Right forelimb (tissue), 1 donor: ENCODE measurements at regions not wholly inside any gene's neighbourhood (a gene's known extent, or its start where the extent isn't known, plus 50 kb on each side); places are given as distances from the start of the nearest gene placed in this dataset.

Source experiments
- DNase-seq: peaks from one replicate; pipeline ENCODE4 v3.0.0-alpha.2; 2018

DNA sequence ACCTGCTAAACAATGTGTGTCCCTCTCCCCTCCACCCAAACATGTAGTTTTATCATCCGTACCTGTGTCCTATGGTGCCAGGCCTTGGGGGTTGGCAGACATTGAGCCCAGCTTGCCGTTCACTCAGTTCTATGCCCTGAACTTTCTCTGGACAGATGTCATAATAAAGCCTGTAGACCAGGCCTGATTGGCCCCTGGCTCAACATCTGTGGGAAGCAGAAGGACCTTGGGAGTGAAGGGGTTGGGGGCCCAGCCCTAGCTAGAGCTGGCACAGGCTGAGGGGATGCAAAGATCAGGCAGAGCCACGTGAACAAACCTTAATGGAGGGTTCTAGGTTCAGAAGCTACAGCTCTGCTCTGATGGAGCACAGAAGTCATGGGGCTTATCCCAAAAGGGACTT, 600.6 kb downstream of the BUD13 start:
- peak; percentile 22 for DNase-seq

DNA sequence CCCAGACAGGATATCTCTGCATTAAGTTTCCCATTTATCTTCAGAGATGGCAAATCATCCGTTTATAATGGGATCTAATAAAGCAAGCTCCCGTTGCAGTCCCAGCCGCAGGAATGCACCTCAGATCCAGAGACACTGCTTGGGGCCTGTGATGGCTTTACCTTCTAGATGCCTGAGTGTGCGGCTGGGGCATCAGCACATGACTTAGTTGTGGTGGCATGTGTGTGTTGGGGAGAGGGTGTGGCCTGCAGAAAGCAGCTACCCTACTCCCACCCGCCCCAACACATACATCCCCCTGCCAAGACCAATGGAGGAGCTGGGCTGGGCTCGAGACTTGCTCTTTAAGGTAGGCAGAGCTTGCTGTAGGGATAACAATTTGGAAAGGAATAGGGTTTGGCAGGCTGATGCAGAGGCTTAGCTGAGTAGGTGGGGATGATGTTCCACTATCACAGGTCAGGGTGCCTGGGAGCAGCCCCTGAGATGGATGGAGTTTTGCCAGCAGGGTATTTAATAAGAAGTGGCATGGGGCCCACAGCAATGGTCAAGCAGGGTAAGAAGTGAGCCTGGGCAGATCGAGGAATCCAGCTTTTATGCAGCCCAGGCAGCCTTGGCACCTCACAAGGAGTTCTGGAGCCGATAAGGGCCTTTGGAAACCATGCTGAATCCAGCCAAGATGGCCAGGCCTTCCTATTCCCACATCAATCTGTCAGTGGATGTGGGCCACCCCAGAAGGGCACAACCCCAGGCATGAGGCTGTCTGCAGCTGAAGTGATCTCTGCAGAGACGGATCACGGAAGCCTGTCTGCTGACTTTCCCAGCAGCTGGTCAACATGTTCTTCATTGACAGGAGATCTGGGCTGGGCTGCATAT, 601.3 kb downstream of the BUD13 start:
- no peak for DNase-seq

DNA sequence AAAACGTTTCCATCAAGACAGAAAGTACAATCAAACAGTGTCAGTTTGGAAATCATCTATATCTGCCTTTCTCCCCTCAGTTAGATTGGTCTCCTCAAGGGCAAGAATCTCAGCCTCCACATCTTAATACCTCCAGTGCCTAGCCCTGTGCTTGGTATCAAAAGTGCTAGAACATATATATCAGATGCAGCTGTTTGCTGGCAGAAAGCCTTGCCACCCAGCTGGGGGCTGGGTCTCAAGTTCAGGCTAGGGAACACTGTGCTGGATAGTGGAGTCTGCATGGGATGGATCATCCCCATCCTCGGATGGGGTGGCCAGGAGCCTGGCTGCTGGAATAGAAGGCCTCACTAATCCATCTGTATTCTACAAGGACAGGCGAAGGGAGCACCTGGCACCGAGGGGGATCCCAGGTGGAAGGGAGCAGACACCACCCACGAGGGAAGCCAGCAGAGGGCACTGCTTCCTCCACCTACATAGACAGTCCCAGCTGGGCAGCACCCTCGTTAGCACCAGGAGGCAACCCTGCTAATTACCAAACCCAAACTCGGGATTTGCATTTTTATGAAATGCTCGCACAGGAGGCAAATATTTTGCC, 602.2 kb downstream of the BUD13 start:
- no peak for DNase-seq

DNA sequence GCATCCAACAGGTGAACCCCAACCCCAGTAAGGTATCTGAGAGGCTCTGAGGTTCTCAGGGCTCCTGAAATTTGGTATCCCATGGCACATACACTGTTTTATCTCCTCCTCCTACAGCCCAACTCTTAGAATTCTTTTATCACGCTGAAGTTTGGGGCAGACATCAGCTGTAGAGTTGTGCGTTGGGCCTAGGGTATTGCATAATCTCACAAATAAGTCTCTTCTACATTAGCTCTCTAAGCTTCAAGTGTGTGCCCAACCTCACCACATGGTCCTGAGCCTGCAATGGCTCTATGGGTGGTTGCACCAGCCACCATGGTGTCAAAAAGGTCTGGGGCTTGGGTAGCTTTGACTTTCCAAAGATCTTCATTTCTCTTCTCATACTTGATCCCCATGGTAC, 603.0 kb downstream of the BUD13 start:
- no peak for DNase-seq

DNA sequence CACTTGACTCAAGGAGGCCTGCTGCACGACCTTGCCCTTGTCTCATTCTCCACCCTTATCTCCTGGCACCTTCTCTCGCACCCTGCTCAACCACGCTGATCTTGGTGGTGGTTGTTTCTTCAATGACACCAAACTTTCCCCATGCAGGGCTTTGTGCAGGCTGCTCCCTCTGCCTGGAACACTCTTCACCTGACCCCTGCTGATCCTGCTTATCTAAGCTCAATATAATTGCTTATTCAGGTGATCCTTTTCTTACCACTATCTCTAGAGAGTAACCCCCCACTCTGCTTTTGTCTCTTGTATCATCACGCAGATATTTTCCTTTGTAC, 604.4 kb downstream of the BUD13 start:
- no peak for DNase-seq

DNA sequence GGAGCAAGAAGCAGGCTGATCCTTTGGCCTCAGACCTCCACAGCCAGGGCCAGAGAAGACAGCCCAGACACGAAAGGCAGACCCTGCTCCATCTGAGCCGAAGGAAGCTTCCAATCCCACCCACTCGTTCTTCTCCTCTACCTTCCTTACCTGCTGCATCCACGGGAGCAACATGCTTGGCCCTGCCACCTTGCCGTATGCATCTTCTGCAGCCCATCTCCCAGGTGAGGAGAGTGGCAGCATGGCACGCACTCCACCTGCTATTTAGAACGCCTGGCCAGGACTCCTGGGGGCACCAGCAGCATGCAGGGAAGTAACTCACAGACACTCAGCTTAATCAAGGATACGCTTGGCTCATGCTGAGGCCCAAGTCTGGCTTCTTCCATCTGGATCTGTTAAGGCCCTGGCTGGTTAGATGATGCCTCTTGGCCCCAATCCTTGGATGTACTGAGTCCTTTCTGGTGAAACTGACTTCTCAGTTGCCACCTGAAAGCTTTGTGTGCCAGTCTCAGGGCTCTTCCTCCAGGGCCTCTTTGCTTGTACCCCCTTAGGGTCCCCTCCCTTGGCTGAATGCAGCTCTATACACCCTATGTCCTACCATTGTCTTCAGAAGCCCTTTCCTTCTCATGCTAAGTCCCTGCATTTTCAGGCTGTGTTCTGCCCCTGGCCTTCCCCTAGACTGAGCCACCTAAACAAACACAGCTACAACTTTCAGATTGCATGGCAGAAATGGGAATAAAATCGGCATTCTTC, 604.9 kb downstream of the BUD13 start:
- DNase-seq, result no peak

DNA sequence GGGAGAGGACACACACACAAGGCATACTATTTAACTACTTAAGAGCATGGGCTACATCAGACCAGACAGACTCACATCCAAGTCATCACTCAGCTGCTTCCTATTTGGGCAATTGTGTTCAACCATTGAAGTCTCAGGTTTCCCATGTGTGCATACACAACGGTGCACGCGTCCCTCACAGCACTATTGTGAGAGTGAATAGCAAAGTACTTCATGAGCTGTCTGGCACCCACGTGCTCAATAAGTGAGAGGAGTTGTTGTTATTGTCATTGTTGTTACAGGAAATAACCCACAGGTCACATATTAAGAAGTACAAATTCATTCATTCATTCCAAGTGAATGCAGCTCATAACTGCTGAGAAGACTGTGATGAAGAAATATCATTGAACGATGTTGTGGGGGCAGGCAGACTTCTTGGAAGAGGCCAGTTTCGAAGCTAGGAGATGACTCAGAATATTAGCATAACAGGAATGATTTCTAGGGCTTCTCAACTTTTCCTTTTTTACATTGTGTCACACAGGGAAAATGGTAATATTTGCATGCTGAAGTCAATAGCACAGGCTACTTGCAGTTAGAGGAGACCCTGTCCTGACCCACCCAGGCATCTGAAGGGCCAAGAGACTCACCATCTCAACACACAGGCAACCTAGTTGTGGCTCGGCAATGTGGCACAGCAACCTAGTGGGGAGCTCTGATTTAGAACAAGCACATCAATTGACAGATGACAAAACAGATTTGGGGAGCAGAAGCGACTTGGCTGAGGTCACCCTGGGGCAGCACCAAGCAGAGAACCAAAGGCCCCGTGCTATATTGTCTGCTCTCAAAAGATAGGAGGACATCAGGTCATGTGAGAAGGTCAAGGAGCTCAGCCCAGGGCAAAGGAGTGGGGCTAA, 606.0 kb downstream of the BUD13 start:
- no peak for DNase-seq

DNA sequence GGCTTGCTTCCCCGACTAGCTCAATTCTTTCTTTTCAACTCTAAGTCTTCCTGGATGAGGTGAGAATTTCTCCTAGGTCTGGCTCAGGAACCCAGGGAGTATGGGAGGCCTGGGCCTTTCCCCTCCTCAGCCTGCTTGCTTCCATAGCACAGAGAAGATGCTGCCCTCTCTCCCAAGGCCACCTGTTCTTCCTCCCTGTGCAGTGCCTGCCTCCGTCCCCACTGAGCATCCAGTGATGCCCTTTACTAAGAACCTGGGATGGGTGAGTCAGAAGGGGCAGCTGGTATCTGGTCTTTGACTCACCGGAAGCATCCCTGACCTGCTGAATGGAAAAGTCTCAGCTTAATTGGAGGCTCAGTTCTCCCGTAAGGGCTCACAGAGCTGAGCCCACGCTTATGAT, 607.9 kb downstream of the BUD13 start:
- no peak for DNase-seq

DNA sequence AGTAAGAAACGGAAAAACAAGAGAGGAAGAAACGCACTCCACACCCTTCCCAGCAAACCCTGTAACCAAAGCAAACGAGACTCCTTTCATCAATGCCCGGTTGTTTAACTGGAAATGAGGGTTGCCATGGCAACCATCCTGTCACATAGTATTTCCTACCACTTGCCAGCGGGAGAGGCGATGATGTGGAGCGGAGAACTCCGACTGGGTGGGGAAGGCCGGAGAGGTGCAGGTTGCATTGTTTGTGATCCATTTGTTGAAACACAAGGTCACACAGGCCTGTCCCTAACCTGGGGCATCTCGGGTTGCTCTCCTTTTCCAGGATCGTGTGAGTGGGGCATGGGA, 609.9 kb downstream of the BUD13 start:
- no peak for DNase-seq

DNA sequence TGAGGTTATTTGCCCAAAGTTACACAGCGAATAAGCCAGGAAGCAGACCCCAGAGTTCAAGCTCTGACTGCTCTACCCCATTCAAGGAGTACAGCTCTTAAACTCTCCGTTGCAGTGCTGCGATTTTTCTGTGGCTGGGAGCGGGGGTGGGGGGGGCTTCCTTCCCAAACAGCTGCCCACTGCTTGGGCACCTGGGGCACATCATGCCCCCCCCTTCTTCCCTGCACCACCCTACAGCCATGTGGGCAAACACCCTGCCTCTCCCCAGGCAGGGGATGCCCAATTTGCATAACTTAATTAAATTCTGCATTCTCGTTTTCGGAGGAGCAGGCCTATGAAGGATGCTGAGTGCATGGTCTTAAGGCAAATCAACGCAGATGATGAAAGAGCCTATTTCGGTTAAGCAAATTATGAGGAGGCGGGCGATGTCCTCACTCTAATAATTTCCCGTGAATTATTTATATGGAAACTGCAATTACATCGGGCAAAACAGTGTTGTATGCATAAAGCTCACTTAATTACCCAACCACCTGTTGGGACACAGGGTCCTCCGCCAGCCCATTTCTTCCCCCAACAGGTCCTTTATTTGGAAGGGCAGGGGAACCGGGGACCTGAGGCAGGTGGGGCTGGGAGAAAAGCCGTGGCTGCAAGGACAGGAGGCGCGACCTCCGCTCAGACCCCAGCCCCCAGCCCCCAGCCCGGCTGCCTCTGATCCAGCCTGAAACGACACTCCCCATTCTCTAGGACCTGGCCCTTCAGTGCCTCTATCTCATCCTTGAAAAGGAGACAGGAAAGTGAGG, 610.5 kb downstream of the BUD13 start:
- no peak for DNase-seq

DNA sequence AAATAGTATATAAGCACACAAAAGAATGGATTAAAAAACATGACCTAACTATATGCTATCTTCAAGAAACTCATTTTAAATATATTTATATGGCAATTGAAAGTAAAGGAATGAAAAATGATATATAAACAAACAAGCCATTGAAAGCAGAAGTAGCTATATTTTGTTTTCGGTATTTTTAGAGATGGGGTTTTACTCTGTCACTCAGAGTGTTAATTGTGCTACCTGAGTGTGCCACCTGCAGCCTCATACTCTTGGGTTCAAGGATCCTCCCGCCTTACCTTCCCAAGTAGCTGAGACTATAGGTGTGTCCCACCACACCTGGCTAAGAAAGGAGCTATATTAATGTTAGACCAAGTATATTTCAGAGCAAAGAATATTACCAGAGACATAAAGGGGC, 624.1 kb downstream of the BUD13 start:
- DNase-seq, result no peak

DNA sequence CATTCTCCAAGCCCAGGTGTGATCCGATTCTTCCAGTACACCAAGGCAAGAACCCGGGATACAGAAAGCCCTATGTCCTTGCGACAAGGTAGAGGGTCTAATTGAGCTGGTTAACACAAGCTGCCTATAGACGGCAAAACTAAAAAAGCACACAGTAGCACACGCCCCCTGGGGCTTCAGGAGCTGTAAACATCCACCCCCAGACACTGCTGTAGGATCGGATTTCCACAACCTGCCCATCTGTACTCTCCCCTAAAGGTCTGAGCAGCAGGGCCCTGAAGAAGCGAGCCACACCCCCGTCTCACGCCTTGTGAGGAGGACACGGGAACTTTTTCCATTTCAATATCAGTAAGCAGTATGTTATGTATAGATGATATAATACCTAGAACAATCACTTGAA, 624.7 kb downstream of the BUD13 start:
- DNase-seq, result no peak

DNA sequence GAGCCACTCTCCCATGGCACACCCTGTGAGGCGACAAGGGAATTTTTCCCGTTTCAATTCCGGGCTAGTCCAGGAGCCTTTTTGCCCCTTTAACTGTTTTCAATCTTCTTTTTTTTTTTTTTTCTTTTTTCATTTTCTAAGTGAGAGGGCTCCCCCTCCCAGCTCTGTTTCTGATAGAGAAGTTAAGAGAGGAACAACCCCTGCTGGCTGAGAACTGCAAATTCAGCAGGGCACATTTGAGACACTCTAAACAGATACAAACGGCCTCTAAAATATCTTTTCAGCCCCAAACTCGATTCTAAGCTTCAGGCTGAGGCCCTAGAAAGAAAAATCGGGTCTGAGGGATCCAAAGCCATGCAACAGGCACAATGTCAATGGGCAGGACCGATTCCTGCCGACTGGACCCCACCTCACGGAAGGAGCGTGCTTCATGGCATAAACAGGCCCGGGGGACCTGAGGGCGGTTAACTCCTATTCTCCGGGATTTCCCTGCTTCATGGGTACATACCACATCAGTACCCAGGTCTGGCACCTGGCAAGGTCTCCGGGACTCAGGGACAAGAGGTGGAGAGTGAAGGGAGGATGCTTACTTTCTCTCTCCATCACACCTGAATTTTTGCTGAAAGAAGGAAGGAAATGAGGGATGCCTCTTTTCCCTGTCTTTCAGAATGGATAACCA, 627.5 kb downstream of the BUD13 start:
- DNase-seq, result no peak

DNA sequence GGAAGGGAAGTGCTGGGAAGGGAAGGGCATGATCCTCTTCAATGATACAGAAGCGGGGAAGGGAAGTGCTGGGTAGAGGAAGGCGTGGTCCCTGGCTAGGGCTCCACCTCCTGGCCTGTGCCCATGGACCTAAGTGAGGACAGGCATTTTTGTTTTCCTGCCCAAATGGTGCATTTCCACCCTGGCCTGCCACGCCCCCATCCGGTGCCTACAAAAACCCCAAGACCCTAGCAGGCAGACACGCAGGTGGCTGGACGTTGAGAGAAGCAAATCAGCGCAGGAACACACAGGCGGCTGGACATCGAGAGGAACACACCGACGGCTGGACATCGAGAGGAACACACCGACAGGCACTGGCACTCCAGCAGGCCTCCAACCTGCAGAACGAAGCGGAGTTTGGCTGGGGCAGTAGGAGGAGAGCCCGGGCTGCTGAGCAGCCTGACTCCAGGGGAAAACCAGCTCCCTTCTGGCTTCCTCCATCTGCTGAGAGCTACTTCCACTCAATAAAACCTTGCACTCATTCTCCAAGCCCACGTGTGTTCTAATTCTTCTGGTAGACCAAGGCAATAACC, 628.3 kb downstream of the BUD13 start:
- no peak for DNase-seq

DNA sequence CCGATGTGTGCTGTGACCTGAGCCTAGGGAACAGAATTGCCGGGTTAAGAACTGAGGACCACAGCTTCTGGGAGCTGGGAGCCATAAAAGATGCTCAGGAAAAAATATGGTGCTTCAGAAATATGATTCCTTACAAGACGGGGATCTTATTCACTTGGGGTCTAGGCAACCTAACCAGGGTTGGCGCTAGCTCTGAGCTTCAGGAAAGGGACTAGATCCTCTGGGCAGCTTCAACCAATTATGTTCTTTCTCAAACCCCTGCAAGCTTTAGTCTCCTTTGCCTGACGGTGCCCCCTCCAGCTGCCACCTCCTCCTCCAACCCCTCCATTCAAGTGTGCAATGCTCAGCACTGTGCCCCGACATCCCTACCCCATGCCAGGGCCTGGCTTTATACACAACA, 634.1 kb upstream of the CADM1 start:
- DNase-seq, result no peak

DNA sequence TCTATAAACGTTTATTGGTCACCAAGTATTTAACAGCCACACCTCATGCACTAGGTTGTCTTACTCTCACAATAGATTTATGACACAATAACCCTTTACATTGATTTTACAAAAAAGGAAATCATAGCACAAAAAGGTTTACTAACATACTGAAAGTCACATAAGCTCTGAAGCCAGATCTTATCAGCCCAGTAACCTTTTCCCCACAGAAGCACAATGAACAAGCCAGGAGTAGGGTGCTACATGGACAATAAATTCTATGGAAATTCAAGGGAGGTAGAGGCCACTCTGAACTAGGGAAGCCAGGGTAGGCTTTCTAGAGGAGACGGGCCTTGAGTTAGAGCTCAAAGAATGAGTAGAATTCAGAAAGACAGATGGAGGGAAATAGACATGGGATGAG, 633.5 kb upstream of the CADM1 start:
- DNase-seq, result no peak

DNA sequence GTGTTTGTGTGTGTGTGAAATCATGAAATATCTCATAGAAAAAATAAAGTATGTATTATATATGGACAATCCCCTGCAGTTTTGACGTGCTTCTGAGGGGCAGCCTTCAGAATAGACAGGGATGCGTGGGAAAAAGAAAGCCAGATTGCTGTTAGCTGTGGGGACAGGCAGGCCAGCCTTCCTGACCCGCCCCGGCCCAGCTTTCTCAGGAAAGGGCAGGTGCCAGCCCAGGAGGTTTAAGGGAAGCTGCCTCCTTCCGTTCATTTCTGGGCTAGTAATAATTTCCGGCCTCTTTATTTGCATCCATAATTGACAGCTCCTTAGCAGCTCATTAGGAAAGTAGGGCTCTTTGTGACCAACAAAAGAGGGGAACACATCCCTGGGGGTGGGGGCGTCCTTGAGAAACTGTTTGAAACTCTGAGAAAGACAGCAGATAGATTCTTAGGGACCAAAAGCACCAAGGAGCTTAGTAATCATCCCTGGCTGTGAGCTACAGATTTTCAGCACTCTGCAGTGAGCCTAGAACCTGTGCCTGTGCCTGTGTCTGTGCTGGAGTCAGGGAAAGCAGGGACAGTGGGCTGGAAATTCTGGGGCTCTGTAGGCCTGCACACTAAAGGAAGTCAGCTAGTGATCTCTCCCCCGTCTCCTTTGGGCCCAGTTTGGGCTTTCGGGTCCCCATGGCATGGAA, 632.9 kb upstream of the CADM1 start:
- no peak for DNase-seq

DNA sequence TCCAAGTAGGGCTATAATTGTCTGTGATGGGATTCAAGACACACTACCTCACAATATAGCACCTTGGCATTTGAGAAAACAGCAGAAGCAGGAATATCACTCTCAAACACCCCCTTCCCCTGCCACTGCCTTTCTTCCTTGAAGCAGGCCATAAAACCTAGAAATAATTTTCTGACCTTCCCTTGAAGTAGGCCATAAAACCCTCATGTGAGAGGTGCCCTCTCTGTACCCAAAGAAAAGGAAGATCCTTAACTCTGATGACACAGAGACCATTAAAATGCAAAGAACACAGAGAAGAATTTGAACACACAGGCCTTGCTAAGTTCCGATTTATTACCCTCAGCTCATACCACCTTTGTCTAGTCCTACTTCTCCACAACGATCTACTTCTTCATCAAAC, 631.7 kb upstream of the CADM1 start:
- no peak for DNase-seq

DNA sequence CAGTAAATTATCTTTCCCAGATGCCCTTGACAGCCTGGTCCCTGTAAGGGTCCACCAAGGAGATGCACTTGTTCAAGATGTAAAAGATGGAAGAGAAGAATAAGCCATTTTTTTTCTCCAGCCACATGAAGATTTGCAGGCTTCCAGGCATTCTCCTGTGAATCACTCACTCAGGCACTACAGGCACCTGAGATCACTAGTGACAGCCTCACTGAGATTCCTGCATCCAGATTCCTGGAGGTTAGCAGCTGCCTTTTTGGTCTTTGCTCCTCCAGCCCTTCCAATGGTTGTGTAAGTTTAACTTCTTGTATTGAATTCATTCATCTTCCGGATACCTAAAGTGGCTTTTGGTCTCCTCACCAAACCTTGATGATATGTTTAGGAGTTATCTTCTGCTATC, 630.2 kb upstream of the CADM1 start:
- DNase-seq, result no peak

DNA sequence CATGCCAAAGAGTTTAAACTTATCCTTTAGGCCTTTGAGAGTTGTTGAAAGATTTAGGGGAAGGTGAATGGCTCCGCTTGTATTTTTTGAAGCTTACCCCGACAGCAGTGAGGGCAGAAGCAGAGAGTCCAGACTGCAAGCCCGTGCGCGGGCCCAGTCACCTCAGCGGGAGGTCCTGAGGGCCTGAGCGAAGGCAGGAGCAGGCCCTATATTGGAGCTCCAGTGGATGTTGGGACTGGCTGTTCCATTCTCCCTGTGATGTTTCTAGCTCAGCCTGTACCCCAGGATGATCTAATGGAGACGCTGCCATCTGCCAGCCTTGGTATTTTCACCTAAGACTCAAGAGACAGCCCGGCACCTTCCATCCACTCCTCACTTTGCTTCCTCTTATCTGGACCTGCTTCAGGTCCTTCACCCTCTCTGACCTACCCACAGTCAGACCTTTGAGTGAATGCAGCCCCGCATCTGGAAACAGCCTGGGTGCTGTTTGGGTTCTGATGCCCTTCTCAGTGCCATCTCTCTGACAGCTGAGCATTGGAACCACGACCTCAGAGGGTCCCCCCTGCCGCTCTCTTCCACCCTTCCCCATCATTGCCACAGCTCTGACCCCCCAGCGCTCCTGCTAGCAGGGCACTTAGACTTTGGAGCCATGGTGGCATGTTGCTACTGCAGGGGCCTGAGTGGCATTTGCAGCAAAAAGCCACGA, 628.2 kb upstream of the CADM1 start:
- no peak for DNase-seq
